Astrocyte (in vitro differentiated cells and primary cell): ENCODE measurements at regions not wholly inside any gene's neighbourhood (a gene's known extent, or its start where the extent isn't known, plus 50 kb on each side); places are given as distances from the start of the nearest gene placed in this dataset.
A peak's percentile ranks its signal among the peaks of the same experiment; 100 is the strongest.

ENCODE experiments used
- DNase-seq: peaks from one replicate; pipeline ENCODE4 v3.0.0-alpha.2; 2010; ENCODE audit warnings: low read depth
- FAIRE-seq: peaks from 2 replicates; lab custom pipeline; 2011; peaks lifted over from hg19 to GRCh38; lab: Jason Lieb, UNC
- H2AFZ ChIP-seq: 2 replicates; pipeline ENCODE4 v1.6.0; 2012; ENCODE audit warnings: low read depth, low read length, inconsistent platforms
- H3K27ac ChIP-seq: 2 replicates; pipeline ENCODE4 v1.5.1; 2011; ENCODE audit warnings: low read depth, low read length, inconsistent platforms
- H3K27me3 ChIP-seq: 2 replicates; pipeline ENCODE4 v1.6.0; 2011; ENCODE audit warnings: low read length, inconsistent platforms; ENCODE audit not compliant: insufficient read depth
- H3K36me3 ChIP-seq: 2 replicates; pipeline ENCODE4 v1.5.1; 2011; ENCODE audit warnings: low read length, inconsistent platforms; ENCODE audit not compliant: insufficient read depth
- H3K4me1 ChIP-seq: 2 replicates; pipeline ENCODE4 v1.5.1; 2011; ENCODE audit warnings: low read length, inconsistent platforms; ENCODE audit not compliant: insufficient read depth
- H3K4me2 ChIP-seq: 2 replicates; pipeline ENCODE4 v1.6.0; 2012; ENCODE audit warnings: low read length, inconsistent platforms
- H3K4me3 ChIP-seq: 2 replicates; pipeline ENCODE4 v1.5.1; 2011; ENCODE audit warnings: low read depth, mild to moderate bottlenecking, low read length, inconsistent platforms; ENCODE audit not compliant: insufficient read depth
- H3K79me2 ChIP-seq: 2 replicates; pipeline ENCODE4 v1.6.0; 2012; ENCODE audit warnings: mild to moderate bottlenecking, low read length, inconsistent platforms; ENCODE audit not compliant: insufficient read depth
- H3K9ac ChIP-seq: 2 replicates; pipeline ENCODE4 v1.6.0; 2012; ENCODE audit warnings: mild to moderate bottlenecking, low read length, inconsistent platforms
- H3K9me3 ChIP-seq: 2 replicates; pipeline ENCODE4 v1.5.1; 2012; ENCODE audit warnings: low read depth, mild to moderate bottlenecking, low read length, inconsistent platforms; ENCODE audit not compliant: insufficient read depth
- H4K20me1 ChIP-seq: 2 replicates; pipeline ENCODE4 v1.6.0; 2012; ENCODE audit warnings: low read length, inconsistent platforms; ENCODE audit not compliant: insufficient read depth
- H3K27ac Mint-ChIP-seq: one replicate; pipeline ENCODE4 v1.8.0; 2021; ENCODE audit warnings: mild to moderate bottlenecking, mixed read lengths; ENCODE audit not compliant: unreplicated experiment
- H3K27me3 Mint-ChIP-seq: one replicate; pipeline ENCODE4 v1.8.0; 2021; ENCODE audit warnings: low read depth, mixed read lengths; ENCODE audit not compliant: unreplicated experiment
- H3K36me3 Mint-ChIP-seq: one replicate; pipeline ENCODE4 v1.8.0; 2021; ENCODE audit warnings: low read depth, mixed read lengths; ENCODE audit not compliant: unreplicated experiment
- H3K4me1 Mint-ChIP-seq: one replicate; pipeline ENCODE4 v1.8.0; 2021; ENCODE audit warnings: low read depth, mixed read lengths; ENCODE audit not compliant: unreplicated experiment
- H3K4me3 Mint-ChIP-seq: one replicate; pipeline ENCODE4 v1.8.0; 2021; ENCODE audit warnings: mild to moderate bottlenecking, moderate library complexity, mixed read lengths; ENCODE audit not compliant: unreplicated experiment
- H3K9me3 Mint-ChIP-seq: one replicate; pipeline ENCODE4 v1.8.0; 2021; ENCODE audit warnings: mild to moderate bottlenecking, mixed read lengths; ENCODE audit not compliant: unreplicated experiment
- EZH2 ChIP-seq: IDR thresholded peaks from 2 replicates; pipeline ENCODE4 v1.6.1; 2012; ENCODE audit warnings: mild to moderate bottlenecking, low read length, inconsistent platforms; ENCODE audit not compliant: insufficient read depth
- TF ChIP-seq, protein P1 (sequence below): IDR thresholded peaks from 2 replicates; pipeline ENCODE4 v1.5.1; 2011; ENCODE audit warnings: low read depth, mild to moderate bottlenecking, inconsistent platforms, low read length, moderate library complexity; ENCODE audit not compliant: insufficient read depth

- Histone ChIP-seq H3K9me3 (no peaks in the 10 kb centered on the region), H4K20me1 (no peaks in the 10 kb centered on the region), H3K4me1 (no peaks in the 10 kb centered on the region), H3K27ac (no peak overlapping the region), H2AFZ (no peak overlapping the region), H3K36me3 (no peaks in the 10 kb centered on the region), H3K9ac (no peak overlapping the region), H3K4me3 (no peak overlapping the region), H3K27me3 (no peaks in the 10 kb centered on the region), H3K4me2 (no peak overlapping the region), H3K79me2 (no peaks in the 10 kb centered on the region)
- Mint-ChIP-seq H3K9me3 (peaks cover 3% of the 10 kb centered on the region), H3K4me3 (no peak overlapping the region), H3K27me3 (no peaks in the 10 kb centered on the region), H3K36me3 (no peaks in the 10 kb centered on the region), H3K27ac (no peak overlapping the region), H3K4me1 (peaks cover 2% of the 10 kb centered on the region)
- DNase-seq (peak; percentile 63), FAIRE-seq (peak; percentile 29)
- TF ChIP-seq, protein P1, sequence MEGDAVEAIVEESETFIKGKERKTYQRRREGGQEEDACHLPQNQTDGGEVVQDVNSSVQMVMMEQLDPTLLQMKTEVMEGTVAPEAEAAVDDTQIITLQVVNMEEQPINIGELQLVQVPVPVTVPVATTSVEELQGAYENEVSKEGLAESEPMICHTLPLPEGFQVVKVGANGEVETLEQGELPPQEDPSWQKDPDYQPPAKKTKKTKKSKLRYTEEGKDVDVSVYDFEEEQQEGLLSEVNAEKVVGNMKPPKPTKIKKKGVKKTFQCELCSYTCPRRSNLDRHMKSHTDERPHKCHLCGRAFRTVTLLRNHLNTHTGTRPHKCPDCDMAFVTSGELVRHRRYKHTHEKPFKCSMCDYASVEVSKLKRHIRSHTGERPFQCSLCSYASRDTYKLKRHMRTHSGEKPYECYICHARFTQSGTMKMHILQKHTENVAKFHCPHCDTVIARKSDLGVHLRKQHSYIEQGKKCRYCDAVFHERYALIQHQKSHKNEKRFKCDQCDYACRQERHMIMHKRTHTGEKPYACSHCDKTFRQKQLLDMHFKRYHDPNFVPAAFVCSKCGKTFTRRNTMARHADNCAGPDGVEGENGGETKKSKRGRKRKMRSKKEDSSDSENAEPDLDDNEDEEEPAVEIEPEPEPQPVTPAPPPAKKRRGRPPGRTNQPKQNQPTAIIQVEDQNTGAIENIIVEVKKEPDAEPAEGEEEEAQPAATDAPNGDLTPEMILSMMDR: no peak
- TF ChIP-seq EZH2: no peak
Measured at GRCh38 chr12:76611533-76611932, 52.0 kb upstream of the OSBPL8 start.

GRCh38 chr12:76614364-76614763, 54.8 kb upstream of the OSBPL8 start:
- H3K9me3 ChIP-seq: no peaks in the 10 kb centered on the region
- H3K9ac ChIP-seq: no peak overlapping the region
- Mint-ChIP-seq H3K4me3 (no peak overlapping the region), H3K36me3 (no peaks in the 10 kb centered on the region), H3K27me3 (no peaks in the 10 kb centered on the region), H3K27ac (no peak overlapping the region), H3K9me3 (no peaks in the 10 kb centered on the region), H3K4me1 (no peaks in the 10 kb centered on the region)
- H3K79me2 ChIP-seq: no peaks in the 10 kb centered on the region
- H3K4me2 ChIP-seq: no peak overlapping the region
- H3K4me1 ChIP-seq: no peaks in the 10 kb centered on the region
- DNase-seq: no peak
- no peak overlapping the region for H2AFZ ChIP-seq
- no peaks in the 10 kb centered on the region for H3K36me3 ChIP-seq
- TF ChIP-seq EZH2: no peak
- TF ChIP-seq, protein P1: no peak
- H3K27me3 ChIP-seq: no peaks in the 10 kb centered on the region
- no peak for FAIRE-seq
- H3K4me3 ChIP-seq: no peak overlapping the region
- H4K20me1 ChIP-seq: no peaks in the 10 kb centered on the region
- no peak overlapping the region for H3K27ac ChIP-seq

DNA sequence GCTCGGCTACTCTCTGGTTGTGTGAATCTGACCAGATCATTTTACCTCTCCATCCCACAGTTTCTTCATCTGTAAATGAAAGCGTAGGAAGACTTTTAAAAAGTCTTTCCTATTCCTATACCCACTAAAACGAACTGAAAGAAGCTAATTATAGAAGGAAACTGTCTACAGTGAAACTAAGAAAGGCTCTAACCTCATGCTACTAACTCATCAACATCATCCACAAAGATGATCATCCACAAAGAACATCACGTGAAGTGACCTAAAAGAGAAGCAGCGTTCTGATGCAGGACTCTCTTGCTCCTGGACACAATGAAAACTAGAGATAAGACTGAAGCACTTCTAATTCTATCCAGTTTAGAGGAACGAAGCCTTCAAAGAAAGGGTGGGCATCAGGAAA, 58.5 kb upstream of the OSBPL8 start:
- no peak overlapping the region for H3K4me3 ChIP-seq
- no peaks in the 10 kb centered on the region for H3K79me2 ChIP-seq
- no peak for FAIRE-seq
- Mint-ChIP-seq H3K36me3 (no peaks in the 10 kb centered on the region), H3K27me3 (no peaks in the 10 kb centered on the region), H3K9me3 (no peaks in the 10 kb centered on the region), H3K4me1 (no peaks in the 10 kb centered on the region), H3K4me3 (no peak overlapping the region), H3K27ac (no peak overlapping the region)
- no peaks in the 10 kb centered on the region for H4K20me1 ChIP-seq
- no peak overlapping the region for H3K9ac ChIP-seq
- no peaks in the 10 kb centered on the region for H3K4me1 ChIP-seq
- H3K27me3 ChIP-seq: no peaks in the 10 kb centered on the region
- H2AFZ ChIP-seq: no peak overlapping the region
- no peaks in the 10 kb centered on the region for H3K9me3 ChIP-seq
- TF ChIP-seq EZH2: no peak
- TF ChIP-seq, protein P1: no peak
- no peak for DNase-seq
- H3K36me3 ChIP-seq: no peaks in the 10 kb centered on the region
- H3K4me2 ChIP-seq: no peak overlapping the region
- no peak overlapping the region for H3K27ac ChIP-seq
